HG02870 (cell line): ENCODE measurements at regions not wholly inside any gene's neighbourhood (a gene's known extent, or its start where the extent isn't known, plus 50 kb on each side); places are given as distances from the start of the nearest gene placed in this dataset.
"Not testable (repeated sequence)": the region's sequence is repeated elsewhere in the genome, so short reads cannot be mapped to it uniquely, and the experiment has no call there.

Source experiments
- ATAC-seq: cut with Tn5 transposase; IDR thresholded peaks from one replicate; pipeline ENCODE4 v1.9.1; 2021; ENCODE audit warnings: mild to moderate bottlenecking, moderate library complexity; ENCODE audit not compliant: unreplicated experiment

GRCh38 chr6:180091-180694, 112.1 kb upstream of the DUSP22 start:
- not testable (repeated sequence) for ATAC-seq

GRCh38 chr6:181049-181654, 111.1 kb upstream of the DUSP22 start:
- ATAC-seq = peak; percentile 61

- ATAC-seq = no peak
Observed at GRCh38 chr6:183668-184067, 108.6 kb upstream of the DUSP22 start.

GRCh38 chr6:184161-184700, 108.1 kb upstream of the DUSP22 start:
- ATAC-seq = no peak

- no peak for ATAC-seq
Observed at GRCh38 chr6:186340-186965, 105.8 kb upstream of the DUSP22 start.

- no peak for ATAC-seq
Observed at GRCh38 chr6:187210-187861, 105.0 kb upstream of the DUSP22 start.

- peak; percentile 69 for ATAC-seq
Observed at GRCh38 chr6:188821-189655, 103.2 kb upstream of the DUSP22 start.

- peak; percentile 2 for ATAC-seq
Observed at GRCh38 chr6:189676-190075, 102.6 kb upstream of the DUSP22 start.

- ATAC-seq = no peak
Observed at GRCh38 chr6:190596-191395, 101.5 kb upstream of the DUSP22 start.

- no peak for ATAC-seq
Observed at GRCh38 chr6:191487-192312, 100.6 kb upstream of the DUSP22 start.

- ATAC-seq = no peak
Observed at GRCh38 chr6:192313-192664, 100.0 kb upstream of the DUSP22 start.

GRCh38 chr6:193180-193579, 99.1 kb upstream of the DUSP22 start:
- no peak for ATAC-seq

- no peak for ATAC-seq
Observed at GRCh38 chr6:193773-194310, 98.4 kb upstream of the DUSP22 start.

GRCh38 chr6:195861-196360, 96.4 kb upstream of the DUSP22 start:
- ATAC-seq = no peak

- no peak for ATAC-seq
Observed at GRCh38 chr6:196543-196942, 95.7 kb upstream of the DUSP22 start.

- ATAC-seq = no peak
Observed at GRCh38 chr6:203661-204060, 88.6 kb upstream of the DUSP22 start.

GRCh38 chr6:206264-206663, 86.0 kb upstream of the DUSP22 start:
- no peak for ATAC-seq

GRCh38 chr6:208364-208763, 83.9 kb upstream of the DUSP22 start:
- ATAC-seq = no peak

- ATAC-seq = no peak
Observed at GRCh38 chr6:208938-209337, 83.3 kb upstream of the DUSP22 start.
